Activated effector memory CD4-positive, alpha-beta T cell treated with anti-CD3 and anti-CD28 coated beads, Interleukin-2, amount 50 U/mL, for 16 hours (primary cell): ENCODE measurements at regions not wholly inside any gene's neighbourhood (a gene's known extent, or its start where the extent isn't known, plus 50 kb on each side); places are given as distances from the start of the nearest gene placed in this dataset.
"Not testable (repeated sequence)": the region's sequence is repeated elsewhere in the genome, so short reads cannot be mapped to it uniquely, and the experiment has no call there.

ENCODE experiments used
- DNase-seq: peaks from one replicate; pipeline ENCODE4 v3.0.0-alpha.2; 2020

DNA sequence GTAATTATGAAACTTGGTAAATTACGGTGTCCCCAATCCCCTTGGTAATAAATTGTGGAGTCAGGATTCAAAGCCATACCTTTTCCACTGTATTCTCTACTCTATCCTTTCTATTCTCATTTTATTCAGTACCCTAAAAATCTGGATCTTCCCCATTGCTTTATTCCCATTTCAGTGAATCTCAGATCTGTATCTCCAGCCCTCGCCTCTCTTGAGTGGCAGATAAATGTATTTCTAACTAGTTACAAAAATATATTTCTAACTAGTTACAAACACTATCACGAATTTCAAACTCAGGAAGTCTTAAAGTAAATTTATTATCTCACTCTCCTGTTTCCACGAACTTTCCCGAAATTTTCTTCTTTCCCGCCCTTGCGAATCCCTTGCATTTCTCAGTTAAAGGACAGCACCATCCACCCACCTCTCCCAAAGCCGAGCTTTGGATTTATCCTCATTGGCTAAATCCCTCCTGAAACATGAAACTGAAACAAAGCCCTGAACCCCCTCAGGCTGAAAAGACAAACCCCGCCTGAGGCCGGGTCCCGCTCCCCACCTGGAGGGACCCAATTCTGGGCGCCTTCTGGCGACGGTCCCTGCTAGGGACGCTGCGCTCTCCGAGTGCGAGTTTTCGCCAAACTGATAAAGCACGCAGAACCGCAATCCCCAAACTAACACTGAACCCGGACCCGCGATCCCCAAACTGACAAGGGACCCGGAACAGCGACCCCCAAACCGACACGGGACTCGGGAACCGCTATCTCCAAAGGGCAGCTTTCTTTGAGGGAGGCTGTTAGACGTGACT lies 164.3 kb upstream of the PABPC3 start:
- DNase-seq: no peak

DNA sequence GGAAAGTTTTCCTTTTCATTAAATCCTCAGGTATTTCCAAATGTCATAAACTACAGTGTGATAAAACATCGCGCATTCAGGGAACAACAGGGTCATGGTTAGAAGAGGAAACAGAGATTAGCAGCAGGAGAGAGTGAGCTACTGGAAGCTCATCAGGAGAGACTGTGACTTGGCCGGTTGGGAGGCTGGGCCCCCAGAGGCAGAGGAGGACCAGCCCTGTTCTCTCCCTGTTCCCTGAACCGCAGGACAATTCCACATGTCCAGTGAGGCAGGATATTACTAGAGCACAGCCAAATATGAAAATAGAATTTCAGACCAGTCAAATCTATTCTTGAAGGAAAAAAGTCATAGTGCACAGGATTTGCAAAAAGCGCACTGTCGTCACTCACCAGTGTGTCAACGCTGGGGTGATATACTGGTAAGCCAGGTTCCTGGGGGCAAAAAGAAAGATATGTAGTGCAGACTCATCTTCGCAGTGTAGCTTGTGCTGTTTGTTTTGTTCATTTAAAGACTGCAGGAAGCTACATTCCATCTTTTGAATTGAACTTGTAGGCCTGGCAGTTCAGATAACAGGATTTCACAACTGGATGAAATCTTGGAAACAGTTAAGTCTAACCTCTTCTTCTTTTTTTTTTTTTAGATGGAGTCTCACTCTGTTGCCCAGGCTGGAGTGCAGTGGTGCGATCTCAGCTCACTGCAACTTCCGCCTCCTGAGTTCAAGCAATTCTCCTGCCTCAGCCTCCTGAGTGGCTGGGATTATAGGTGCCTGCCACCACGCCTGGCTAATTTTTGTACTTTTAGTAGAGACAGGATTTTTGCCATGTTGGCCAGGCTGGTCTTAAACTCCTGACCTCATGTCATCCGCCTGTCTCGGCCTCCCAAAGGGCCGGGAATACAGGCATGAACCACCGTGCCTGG lies 162.6 kb upstream of the PABPC3 start:
- DNase-seq: not testable (repeated sequence)

DNA sequence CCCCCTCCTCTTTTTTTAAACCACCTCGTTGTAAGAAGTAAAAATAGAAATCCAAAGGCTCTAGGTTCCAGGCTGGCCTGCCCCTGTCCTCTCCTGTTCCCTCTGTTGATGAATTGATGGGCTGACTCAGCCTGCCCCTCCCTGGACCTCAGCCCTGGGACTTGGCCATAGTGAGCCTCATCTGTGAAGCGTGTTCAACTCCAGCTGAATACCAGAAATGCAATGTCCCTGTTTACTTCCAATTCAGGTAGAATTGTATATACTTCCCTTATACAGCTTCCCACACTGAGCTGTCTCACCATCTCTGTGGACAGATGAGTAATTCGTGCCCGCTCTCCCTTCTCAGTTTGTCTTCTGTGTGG lies 161.9 kb upstream of the PABPC3 start:
- DNase-seq: not testable (repeated sequence)

DNA sequence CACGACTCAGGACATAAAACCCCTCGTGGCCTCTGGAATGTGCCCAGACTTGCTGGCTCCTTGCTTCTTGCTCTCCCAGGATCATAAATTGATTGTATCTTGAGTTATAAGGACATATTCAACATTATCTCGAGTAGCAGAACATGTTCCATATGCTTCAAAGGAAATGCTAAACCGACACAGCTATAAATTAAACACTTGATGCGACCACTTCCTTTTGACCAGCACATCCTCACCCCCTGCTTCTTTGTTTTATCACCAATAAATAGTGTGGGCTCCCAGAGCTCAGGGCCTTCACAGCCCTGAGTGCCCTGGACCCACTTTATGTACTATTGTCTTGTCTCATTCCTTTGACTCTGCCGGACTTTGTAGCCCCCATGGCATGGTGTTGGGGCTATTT lies 157.0 kb upstream of the PABPC3 start:
- DNase-seq: no peak

DNA sequence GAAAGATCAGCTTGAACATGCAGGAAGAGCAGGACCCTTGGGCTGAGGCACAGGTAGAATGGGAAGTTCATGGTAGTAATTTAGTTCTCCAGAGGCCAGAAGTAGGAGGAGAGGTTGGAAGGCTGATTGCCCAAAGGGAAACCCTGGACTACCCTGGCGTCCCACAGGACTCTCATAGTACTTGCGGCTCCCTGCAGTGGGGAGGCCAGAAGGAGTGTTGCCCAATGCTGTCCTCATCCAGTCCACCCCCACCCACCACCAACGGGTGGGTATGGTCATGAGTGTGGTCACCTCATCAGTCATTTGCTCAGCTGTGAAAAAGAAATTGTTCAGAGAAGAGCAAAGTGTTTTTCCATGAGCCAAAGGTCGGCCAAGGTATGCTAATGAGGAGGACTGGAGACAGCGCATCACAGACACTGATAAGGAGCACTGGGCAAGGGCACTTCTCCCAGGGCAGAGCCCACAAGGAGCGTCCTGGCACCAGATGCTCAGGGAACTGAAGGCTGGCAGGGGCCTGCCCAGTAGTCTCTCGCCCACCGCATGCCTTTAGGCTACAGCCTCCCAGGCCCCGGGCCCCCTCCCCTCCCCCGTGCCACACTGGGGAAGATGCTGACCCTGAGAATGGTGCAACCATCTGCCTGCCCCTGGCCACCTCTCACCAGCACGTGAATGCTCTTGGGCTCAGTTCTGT lies 154.8 kb upstream of the PABPC3 start:
- not testable (repeated sequence) for DNase-seq

DNA sequence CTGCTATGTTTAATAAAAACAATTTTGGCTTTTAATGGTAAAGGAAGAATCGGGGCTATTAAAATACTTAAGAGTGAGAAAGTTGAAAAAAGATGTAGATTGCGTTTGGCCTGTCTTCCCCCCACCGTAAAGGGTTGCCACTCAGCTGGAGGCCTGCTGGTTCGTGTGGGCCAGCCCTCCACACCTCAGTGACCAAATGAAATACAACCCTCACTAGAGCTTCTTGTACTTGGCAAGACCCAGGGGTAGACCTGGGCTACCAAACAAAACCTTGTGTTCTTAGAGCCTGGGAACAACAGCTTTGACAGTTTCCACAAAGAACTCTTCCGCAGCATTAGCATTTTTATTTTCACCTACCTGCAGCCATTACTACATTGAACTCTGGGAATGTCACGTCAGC lies 152.8 kb upstream of the PABPC3 start:
- no peak for DNase-seq

DNA sequence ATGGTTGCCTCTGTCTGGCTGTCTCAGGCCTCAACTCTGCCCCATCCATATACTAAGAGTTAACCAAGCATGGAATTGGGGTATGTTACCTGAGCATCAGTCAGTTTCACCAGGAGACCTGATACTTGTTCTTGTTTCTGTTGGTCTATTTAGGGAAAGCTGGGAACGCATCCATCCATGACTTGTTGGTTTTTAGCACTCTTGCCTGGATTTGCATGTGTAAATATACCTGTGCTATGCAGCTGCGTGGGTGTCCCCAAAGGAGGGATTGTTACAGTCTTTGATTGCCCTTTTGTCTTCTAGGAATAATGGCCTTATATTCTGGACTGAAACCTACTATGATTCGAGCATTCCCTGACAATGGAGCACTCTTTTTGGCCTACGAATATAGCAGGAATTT lies 151.9 kb upstream of the PABPC3 start:
- DNase-seq: not testable (repeated sequence)

DNA sequence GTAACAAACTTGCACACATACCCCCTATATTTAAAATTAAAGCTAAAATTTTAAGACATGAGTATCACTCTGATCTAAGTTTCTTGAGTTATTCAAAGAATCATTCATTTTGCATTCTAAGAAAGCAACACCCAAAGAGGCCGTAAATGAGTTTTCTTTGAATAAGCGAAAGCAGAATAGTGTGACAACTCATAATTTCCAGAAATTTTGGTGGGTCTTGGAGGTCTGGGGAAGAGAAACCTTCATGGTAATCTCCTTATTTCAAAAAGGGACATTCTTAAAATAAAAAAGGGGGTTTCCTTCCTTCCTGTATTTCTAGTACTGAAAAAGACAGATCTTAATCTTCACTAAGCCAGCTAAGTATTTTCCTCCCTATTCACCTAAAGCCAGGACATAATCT lies 147.0 kb upstream of the PABPC3 start:
- DNase-seq: not testable (repeated sequence)

DNA sequence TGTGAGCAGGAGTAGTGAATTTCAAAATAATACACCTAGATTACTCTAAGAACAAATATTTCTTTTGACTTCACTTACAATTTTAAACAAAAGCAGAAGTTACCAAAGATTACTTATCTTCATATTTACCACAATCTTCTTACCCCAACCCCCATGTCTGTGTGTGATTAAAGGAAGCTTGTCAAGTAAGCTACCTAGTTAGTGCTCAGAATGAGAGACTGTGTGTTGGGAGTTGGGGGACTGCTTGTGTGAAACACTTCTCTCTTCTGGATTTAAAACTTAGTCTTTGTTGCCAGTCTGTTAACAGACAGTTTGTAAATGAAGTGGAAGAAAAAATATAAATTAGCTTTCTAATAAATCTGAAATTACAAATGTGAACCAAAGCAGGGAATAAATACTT lies 145.3 kb upstream of the PABPC3 start:
- not testable (repeated sequence) for DNase-seq

DNA sequence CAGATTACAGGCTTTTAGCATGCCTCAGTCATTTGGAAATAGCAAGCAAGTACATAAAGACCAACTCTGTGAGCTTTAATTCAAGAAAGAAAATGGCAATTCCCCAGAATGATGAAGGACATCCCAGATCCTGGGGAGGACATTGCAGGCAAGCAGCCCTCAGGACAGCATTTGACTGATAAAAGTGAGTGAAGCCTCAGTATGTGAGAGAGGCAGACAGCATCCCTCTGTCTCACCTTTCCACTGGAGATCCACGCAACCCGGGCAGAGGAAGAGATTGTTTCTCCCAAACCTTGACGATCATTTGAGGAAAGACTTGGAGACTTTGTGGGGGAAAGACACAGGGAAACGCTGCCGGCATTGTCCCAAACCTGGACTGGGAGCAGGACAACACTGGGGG lies 128.0 kb upstream of the PABPC3 start:
- DNase-seq: not testable (repeated sequence)

DNA sequence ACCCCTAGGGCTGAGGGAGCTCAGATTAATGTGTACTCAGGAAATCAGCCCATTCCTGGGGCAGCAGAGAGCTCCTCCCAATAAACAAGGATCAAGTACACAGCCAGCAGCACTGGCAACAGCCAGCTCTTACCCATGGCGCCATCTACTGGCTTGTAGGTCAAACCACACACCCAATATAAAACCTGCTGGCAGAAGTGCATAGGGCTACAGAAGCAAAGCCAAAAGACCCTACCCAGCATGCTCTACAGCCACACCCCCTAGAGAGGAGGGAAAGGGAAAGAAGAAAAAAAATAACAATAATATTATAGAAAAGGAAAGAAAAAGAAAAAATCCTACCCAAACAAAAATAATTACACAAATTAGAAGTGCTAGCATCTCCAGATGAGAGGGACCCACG lies 127.5 kb upstream of the PABPC3 start:
- not testable (repeated sequence) for DNase-seq

DNA sequence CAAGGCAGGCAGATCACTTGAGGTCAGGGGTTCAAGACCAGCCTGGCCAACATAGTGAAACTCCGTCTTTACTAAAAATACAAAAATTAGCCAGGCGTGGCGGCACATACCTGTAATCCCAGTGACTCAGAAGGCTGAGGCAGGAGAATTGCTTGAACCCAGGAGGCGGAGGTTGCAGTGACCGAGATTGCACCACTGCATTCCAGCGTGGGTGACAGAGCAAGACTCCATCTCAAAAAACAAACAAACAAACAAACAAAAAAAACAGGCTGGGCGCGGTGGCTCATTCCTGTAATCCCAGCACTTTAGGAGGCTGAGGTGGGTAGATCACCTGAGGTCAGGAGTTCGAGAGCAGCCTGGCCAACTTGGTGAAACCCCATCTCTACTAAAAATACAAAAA lies 122.8 kb upstream of the PABPC3 start:
- DNase-seq: not testable (repeated sequence)

DNA sequence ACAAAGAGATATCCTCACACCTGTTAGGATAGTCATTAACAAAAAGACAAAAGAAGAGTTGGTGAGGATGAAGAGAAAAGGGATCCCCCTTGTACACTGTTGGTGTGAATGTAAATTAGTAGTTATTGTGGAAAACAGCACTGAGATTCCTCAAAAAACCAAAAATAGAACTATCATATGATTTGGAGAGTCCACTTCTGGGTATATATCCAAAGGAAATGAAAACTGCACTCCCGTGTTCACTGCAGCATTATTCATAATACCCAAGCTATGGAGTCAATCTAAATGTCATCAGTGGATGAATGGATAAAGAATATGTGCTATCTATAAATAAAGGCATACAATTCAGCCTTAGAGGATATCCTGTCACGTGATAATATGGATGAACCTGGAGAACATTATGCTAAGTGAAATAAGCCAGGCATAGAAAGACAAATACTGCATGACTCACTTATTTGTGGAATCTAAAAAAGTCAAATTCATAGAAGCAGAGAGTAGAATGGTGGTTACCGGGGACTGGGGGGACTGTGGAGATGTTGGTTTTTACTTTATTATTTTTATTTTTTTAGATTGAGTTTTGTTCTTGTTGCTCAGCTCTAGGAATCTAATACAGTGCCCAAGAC lies 114.6 kb upstream of the PABPC3 start:
- DNase-seq: not testable (repeated sequence)

DNA sequence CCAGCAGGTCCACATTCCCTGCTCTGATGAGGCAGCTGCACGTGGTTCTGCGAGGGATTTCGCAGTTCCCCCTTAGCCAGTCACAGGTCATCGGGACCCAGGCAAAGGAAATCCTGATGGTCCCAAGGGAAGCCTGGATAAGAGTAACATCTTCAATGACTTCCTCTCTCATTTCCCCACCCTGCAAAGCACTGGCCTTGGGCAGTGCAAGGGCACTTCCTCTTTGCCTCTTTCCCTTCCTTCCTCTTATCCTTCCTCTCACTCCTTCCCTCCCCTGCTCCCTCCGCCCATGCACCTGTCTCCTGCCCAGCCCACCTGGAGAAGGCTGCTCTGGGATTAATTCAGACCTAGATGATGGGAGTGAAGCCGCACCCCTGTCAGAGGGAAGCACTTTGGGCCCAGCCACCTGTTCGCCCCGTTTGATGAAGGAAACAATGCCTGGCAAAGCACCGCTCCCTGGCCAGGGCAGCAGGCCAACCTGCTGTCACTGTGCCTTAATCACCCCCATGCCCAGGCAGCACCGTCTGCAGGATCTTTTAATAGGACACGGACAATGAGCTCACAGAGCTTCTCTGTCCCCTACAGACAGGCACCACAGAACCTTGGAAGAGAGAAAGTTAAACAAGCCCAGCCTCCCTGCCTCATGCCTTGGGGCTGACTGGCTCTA lies 113.5 kb upstream of the PABPC3 start:
- no peak for DNase-seq

DNA sequence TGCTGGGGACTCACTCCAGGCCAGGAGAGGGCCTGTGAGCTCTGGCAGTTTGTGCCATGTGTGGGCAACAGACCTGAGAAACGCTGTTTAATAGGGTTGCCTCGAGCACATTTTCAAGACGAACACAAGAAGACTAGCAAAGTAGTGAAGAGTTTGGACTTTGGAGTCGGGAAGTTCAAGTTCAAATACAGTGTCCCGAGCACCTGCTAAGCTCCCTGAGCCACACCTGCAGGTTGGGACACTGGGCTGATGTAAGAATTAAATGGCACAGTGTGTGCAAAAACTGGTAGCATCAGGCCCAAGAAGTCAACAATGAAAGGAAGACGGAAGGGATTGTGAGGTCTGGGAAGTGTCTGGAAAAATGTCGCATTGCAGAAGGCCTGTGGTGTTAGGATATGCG lies 112.8 kb upstream of the PABPC3 start:
- no peak for DNase-seq

DNA sequence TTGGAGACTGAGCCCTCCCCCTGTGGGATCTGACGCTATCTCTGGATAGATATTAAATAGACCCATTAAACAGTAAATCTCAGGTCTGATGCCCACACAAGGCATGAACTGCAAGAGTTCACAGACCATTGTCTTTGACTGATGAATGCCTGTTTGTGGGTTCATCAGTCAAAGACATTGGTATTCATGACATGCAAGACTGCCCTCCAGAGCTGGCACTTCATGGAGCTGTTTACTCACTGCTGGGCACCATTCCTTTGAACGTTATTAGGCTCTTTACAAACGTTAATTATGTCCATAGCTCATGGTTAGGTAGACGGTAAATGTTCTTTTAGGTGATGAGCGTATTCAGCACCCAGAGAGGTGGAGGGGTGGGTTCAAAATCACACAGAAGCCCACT lies 111.8 kb upstream of the PABPC3 start:
- DNase-seq: no peak

DNA sequence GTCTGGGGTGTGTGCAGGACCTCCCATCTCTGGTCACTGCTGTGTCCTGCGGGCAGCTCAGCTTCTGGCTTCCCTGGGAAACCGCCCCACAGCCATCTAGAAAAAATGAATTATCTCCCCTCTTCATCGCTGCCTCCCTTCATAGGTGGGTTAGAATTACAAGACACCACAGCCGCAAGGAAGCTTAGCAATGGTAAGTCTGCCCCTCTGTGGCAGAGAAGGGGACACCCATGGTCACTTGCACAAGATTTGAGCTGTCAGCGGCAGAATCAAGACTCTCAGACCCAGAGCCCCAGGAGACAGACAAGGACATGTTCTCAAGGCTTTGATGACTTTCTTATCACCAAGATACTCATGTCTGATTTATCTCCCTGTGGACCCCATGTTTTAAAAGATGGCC lies 110.8 kb upstream of the PABPC3 start:
- no peak for DNase-seq

DNA sequence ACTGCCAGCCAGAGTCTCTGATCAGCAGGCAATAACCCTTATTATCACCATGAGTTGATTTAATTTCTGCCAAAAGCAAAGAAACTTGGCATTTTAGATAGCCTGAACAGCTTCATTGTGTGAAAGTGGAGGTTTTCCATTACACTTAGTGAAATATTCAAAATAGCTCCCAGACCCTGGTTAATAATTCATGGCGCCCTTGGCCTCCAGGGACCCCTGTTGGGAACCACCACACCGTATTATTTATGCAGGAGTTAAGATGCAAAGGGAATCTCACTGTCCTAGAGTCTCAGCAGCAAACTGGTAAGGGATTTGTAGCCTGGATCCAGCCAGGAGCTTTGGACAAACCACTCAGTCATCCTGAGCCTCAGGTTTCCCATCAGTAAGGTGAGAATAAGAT lies 110.0 kb upstream of the PABPC3 start:
- no peak for DNase-seq

DNA sequence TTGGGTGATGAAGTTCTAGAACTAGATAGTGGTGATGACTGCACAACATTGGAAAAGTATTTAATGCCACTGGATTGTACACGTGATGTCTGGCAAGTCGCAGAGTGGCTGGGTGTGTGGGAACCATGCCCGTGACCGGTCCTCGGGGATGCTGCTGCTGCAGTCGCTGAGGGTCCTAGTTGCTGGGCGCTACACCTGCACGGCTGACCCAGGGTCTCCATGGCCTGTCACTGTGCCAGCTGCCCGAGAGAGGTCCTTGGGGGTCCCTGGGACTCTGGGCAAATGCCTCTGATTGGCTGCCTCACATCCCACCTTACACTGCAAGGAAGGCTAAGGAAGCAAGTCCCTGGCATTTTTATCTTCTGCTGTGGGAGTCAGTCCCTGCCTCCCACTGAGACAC lies 109.1 kb upstream of the PABPC3 start:
- DNase-seq: no peak

DNA sequence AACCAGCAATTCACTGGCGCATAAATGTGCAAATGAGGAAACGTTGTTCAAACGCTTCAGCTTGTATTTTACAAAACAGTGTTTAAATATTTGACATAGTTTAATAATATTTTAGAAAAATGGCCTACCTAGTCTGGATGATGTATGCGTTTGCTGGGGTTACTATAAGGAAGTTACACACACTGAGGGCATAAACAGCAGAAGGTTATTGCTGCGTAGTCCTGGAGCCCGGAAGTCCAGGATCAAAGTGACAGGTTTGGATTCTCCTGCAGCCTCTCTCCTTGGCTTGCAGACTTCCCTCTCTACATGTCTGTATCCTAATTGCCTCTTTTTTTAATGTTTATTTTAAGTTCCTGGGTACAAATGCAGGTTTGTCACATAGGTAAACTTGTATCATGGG lies 106.0 kb upstream of the PABPC3 start:
- not testable (repeated sequence) for DNase-seq

DNA sequence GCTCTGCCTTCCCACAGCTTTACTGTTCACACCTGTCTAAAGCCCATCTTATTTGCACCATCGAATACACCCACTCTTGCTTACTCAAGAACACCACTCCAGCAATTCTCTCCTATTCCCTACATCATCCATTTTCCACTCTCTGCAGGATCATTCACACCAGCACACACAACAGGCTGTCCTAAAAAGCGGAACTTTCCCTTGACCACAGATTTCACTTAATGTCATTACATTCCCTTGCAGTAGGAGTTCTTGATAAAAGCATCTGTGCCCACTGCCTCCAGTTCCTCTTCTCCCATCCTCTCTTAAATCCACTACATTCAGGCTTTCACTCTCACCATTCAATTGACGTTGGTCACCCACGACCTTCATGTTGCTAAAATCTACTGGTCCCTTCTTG lies 103.0 kb upstream of the PABPC3 start:
- DNase-seq: not testable (repeated sequence)

DNA sequence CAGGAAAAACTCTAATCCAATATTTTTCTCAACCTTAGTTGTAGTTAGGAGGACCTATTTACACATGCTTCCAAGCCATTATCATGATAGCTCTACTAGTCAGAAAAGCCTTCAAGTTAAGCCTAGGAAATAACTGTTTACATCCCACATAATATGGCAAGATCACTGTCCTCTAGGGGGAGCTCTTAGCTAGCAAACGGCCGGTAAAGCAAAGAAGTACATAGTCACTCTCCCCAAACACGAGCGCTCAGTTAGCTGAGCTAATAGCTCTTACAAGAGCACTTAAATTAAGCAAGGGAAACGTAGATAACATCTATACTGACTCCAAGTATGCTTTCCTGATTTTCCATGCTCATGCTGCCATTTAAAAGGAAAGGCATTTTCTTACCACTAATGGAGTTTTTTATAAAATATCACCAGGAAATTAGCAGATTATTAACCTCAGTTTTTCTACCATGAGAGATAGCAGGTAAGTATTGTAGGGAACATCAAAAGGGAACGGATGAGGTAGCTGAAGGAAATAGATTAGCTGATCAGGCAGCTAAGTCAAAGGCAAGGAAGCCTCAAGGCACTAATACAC lies 100.6 kb upstream of the PABPC3 start:
- peak; percentile 76 for DNase-seq
